Panc1 (cell line): ENCODE measurements at regions not wholly inside any gene's neighbourhood (a gene's known extent, or its start where the extent isn't known, plus 50 kb on each side); places are given as distances from the start of the nearest gene placed in this dataset.

Experiments
- CTCF ChIP-seq: fragments of 450-650 bp; IDR thresholded peaks from 2 replicates; pipeline ENCODE4 v1.5.1; 2017; ENCODE audit warnings: mild to moderate bottlenecking
- POLR2AphosphoS5 ChIP-seq: IDR thresholded peaks from 2 replicates; pipeline ENCODE4 v1.6.1; 2012; ENCODE audit warnings: mild to moderate bottlenecking, low read depth, low read length, moderate library complexity
- SIN3A ChIP-seq: IDR thresholded peaks from 2 replicates; pipeline ENCODE4 v1.6.1; 2012; ENCODE audit warnings: low read depth, mild to moderate bottlenecking, low read length, moderate library complexity, borderline replicate concordance; ENCODE audit not compliant: insufficient read depth
- TCF7L2 ChIP-seq: IDR thresholded peaks from 2 replicates; pipeline ENCODE4 v1.6.1; 2011; ENCODE audit warnings: mild to moderate bottlenecking, low read depth, low read length, inconsistent platforms

- TF ChIP-seq CTCF (no peak), SIN3A (no peak), TCF7L2 (no peak), POLR2AphosphoS5 (no peak)
Observed at GRCh38 chr1:221622389-221622788, 119.5 kb downstream of the DUSP10 start.
